Esophagus squamous epithelium (tissue), 4 donors: ENCODE measurements at regions not wholly inside any gene's neighbourhood (a gene's known extent, or its start where the extent isn't known, plus 50 kb on each side); places are given as distances from the start of the nearest gene placed in this dataset.

Experiments
- CTCF ChIP-seq, 6 experiments: fragments of 450-650 bp in 4 of 6; fragments of 200-600 bp in 2 of 6; sonication (generic) in 2 of 6; IDR thresholded peaks; one replicate each; pipeline ENCODE4 v1.5.1; 2016 to 2019; ENCODE audit warnings: antibody characterized with exemption in 6 of 6, mild to moderate bottlenecking in 4 of 6, moderate library complexity in 4 of 6
- POLR2A ChIP-seq, 4 donors: fragments of 450-650 bp; IDR thresholded peaks; one replicate each; pipeline ENCODE4 v1.6.1; 2017; ENCODE audit warnings: antibody characterized with exemption in 4 of 4, mild to moderate bottlenecking in 4 of 4, moderate library complexity in 3 of 4

- no peak for TF ChIP-seq CTCF (IDR thresholded peaks at IDR 0.05)
- TF ChIP-seq POLR2A (IDR thresholded peaks at IDR 0.05) = no peak
Measured at GRCh38 chr17:77403854-77404253, 263.1 kb downstream of the SEC14L1 start.
